Parathyroid adenoma (tissue), 2 donors: ENCODE measurements at regions not wholly inside any gene's neighbourhood (a gene's known extent, or its start where the extent isn't known, plus 50 kb on each side); places are given as distances from the start of the nearest gene placed in this dataset.

Experiments
- H2AFZ ChIP-seq: fragments of 300-600 bp; sonication (generic); one replicate; pipeline ENCODE4 v1.7.0; 2017; ENCODE audit warnings: antibody characterized with exemption, mild to moderate bottlenecking
- H3K27ac ChIP-seq: fragments of 300-600 bp; sonication (generic); one replicate; pipeline ENCODE4 v1.7.0; 2017
- H3K27me3 ChIP-seq: fragments of 300-600 bp; sonication (generic); one replicate; pipeline ENCODE4 v1.7.0; 2017; ENCODE audit warnings: low read length; ENCODE audit not compliant: control insufficient read depth, insufficient read depth
- H3K36me3 ChIP-seq: fragments of 300-600 bp; sonication (generic); one replicate; pipeline ENCODE4 v1.7.0; 2017; ENCODE audit warnings: low read length; ENCODE audit not compliant: control insufficient read depth, insufficient read depth
- H3K4me1 ChIP-seq: fragments of 300-600 bp; sonication (generic); one replicate; pipeline ENCODE4 v1.7.0; 2017; ENCODE audit warnings: control low read depth
- H3K4me2 ChIP-seq: fragments of 300-600 bp; sonication (generic); one replicate; pipeline ENCODE4 v1.7.0; 2017; ENCODE audit warnings: low read length
- H3K4me3 ChIP-seq: fragments of 300-600 bp; sonication (generic); one replicate; pipeline ENCODE4 v1.7.0; 2017; ENCODE audit warnings: low read depth, low read length
- H3K79me2 ChIP-seq: fragments of 300-600 bp; sonication (generic); one replicate; pipeline ENCODE4 v1.7.0; 2017; ENCODE audit warnings: control low read depth
- H3K9ac ChIP-seq: fragments of 300-600 bp; sonication (generic); one replicate; pipeline ENCODE4 v1.7.0; 2017; ENCODE audit warnings: mild to moderate bottlenecking
- H3K9me3 ChIP-seq: fragments of 300-600 bp; sonication (generic); one replicate; pipeline ENCODE4 v1.7.0; 2017; ENCODE audit warnings: low read length; ENCODE audit not compliant: control insufficient read depth
- TF ChIP-seq, protein P1 (sequence below): fragments of 300-600 bp; sonication (generic); IDR thresholded peaks from one replicate; pipeline ENCODE4 v1.7.0; 2017; ENCODE audit warnings: antibody characterized with exemption, mild to moderate bottlenecking
- donor health status: primary hyperparathyroidism.

- Histone ChIP-seq H2AFZ (no peak overlapping the region), H3K79me2 (no peaks in the 10 kb centered on the region), H3K27me3 (no peaks in the 10 kb centered on the region), H3K4me3 (no peak overlapping the region), H3K27ac (no peak overlapping the region), H3K4me1 (no peaks in the 10 kb centered on the region), H3K36me3 (no peaks in the 10 kb centered on the region), H3K9me3 (no peaks in the 10 kb centered on the region), H3K9ac (no peak overlapping the region), H3K4me2 (no peak overlapping the region)
- TF ChIP-seq, protein P1, sequence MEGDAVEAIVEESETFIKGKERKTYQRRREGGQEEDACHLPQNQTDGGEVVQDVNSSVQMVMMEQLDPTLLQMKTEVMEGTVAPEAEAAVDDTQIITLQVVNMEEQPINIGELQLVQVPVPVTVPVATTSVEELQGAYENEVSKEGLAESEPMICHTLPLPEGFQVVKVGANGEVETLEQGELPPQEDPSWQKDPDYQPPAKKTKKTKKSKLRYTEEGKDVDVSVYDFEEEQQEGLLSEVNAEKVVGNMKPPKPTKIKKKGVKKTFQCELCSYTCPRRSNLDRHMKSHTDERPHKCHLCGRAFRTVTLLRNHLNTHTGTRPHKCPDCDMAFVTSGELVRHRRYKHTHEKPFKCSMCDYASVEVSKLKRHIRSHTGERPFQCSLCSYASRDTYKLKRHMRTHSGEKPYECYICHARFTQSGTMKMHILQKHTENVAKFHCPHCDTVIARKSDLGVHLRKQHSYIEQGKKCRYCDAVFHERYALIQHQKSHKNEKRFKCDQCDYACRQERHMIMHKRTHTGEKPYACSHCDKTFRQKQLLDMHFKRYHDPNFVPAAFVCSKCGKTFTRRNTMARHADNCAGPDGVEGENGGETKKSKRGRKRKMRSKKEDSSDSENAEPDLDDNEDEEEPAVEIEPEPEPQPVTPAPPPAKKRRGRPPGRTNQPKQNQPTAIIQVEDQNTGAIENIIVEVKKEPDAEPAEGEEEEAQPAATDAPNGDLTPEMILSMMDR = no peak
Measured at GRCh38 chr10:94091649-94092048, 97.9 kb downstream of the PLCE1 start.

- Histone ChIP-seq H3K79me2 (no peaks in the 10 kb centered on the region), H3K36me3 (no peaks in the 10 kb centered on the region), H3K9me3 (no peaks in the 10 kb centered on the region), H3K4me3 (no peak overlapping the region), H3K27ac (no peak overlapping the region), H3K4me1 (no peaks in the 10 kb centered on the region), H3K27me3 (no peaks in the 10 kb centered on the region), H3K4me2 (no peak overlapping the region), H3K9ac (no peak overlapping the region), H2AFZ (no peak overlapping the region)
- TF ChIP-seq, protein P1 = no peak
Measured at GRCh38 chr10:94092848-94093247, 99.1 kb downstream of the PLCE1 start.

- H3K4me3 ChIP-seq = no peak overlapping the region
- no peaks in the 10 kb centered on the region for H3K79me2 ChIP-seq
- no peak overlapping the region for H3K9ac ChIP-seq
- no peaks in the 10 kb centered on the region for H3K27me3 ChIP-seq
- no peak overlapping the region for H2AFZ ChIP-seq
- H3K36me3 ChIP-seq = no peaks in the 10 kb centered on the region
- H3K4me2 ChIP-seq = no peak overlapping the region
- TF ChIP-seq, protein P1 = no peak
- no peaks in the 10 kb centered on the region for H3K9me3 ChIP-seq
- H3K27ac ChIP-seq = no peak overlapping the region
- no peaks in the 10 kb centered on the region for H3K4me1 ChIP-seq
Measured at GRCh38 chr10:94093286-94093905, 99.7 kb downstream of the PLCE1 start.

GRCh38 chr10:94094540-94094939 lies 100.8 kb downstream of the PLCE1 start:
- H3K27me3 ChIP-seq = no peaks in the 10 kb centered on the region
- no peak overlapping the region for H3K9ac ChIP-seq
- no peak overlapping the region for H3K4me2 ChIP-seq
- H3K4me1 ChIP-seq = no peaks in the 10 kb centered on the region
- no peaks in the 10 kb centered on the region for H3K79me2 ChIP-seq
- TF ChIP-seq, protein P1 = no peak
- no peak overlapping the region for H3K27ac ChIP-seq
- no peaks in the 10 kb centered on the region for H3K36me3 ChIP-seq
- H3K4me3 ChIP-seq = no peak overlapping the region
- H2AFZ ChIP-seq = no peak overlapping the region
- no peaks in the 10 kb centered on the region for H3K9me3 ChIP-seq

DNA sequence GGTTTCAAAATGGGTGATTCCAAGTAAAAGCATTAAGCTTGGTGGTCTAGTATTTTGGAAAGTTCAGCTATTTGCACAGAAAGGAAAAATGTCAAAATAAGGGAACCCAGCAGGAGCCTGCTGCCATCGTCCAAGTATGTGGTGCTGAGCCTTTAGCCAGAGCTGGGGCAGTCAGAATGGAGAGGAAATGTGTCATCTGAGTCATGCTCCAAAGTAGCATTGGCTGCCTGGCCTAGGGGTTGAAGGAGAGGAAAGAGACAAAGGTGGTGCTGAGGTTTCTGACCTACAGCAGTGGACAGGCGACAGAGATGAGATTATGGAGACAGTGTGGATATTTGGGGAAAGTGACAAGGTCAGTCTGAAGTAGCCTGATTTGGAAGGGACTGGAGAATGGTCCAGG lies 103.9 kb downstream of the PLCE1 start:
- Histone ChIP-seq H3K4me1 (no peaks in the 10 kb centered on the region), H3K4me3 (no peak overlapping the region), H3K36me3 (no peaks in the 10 kb centered on the region), H2AFZ (no peak overlapping the region), H3K9ac (no peak overlapping the region), H3K4me2 (no peak overlapping the region), H3K79me2 (no peaks in the 10 kb centered on the region), H3K27me3 (no peaks in the 10 kb centered on the region), H3K27ac (no peak overlapping the region), H3K9me3 (no peaks in the 10 kb centered on the region)
- TF ChIP-seq, protein P1 = no peak
